ENCODE measurements at regions not wholly inside any gene's neighbourhood (a gene's known extent, or its start where the extent isn't known, plus 50 kb on each side); places are given as distances from the start of the nearest gene placed in this dataset.

DNA sequence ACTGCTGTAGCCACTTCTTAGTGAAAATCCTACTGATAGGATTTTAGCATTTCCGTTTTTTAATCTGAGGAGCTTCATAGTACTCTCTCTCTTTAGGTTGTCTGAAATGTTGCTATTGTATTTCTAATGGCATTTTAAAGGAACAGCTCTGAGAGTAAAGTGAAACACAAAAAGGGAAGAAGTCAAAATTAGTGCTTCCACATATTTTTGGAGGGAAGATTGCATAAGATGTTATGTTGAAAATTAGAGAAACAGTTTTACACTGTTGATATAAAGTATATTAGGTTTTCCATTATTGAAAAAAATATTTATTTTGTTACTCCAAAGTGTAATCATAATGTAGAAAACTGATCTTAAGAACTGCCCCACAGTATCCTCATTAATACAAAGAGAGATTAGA lies 525.1 kb downstream of the TAF11L14 start:
- Mint-ChIP-seq H3K27me3 (ENCODE audit: low read depth) (no peaks in the 10 kb centered on the region), H3K36me3 (ENCODE audit: insufficient read depth in 1 of 3, low read depth in 3 of 3) (peaks cover 0 to 16% (median 2%) of the 10 kb centered on the region in 3 experiments), H3K4me1 (0 out of 4 replicates have a peak, but pooled peaks cover 0 to 2% of the 10 kb centered on the region in 2 experiments), H3K27ac (no peak overlapping the region), H3K4me3 (no peak overlapping the region), H3K9me3 (peaks cover 21% of the 10 kb centered on the region in 2 experiments)
- Histone ChIP-seq H3K79me1 (ENCODE audit: insufficient read depth, low read depth, low read length, poor library complexity, severe bottlenecking) (no peaks in the 10 kb centered on the region), H4K8ac (replicated peaks; ENCODE audit: insufficient read length, low read depth, low read length) (no peak overlapping the region), H3K27ac (ENCODE audit: insufficient read length, low read depth, low read length) (no peak overlapping the region), H2BK20ac (ENCODE audit: low read depth, low read length, poor library complexity, severe bottlenecking) (no peak overlapping the region), H3K14ac (ENCODE audit: insufficient read depth, low read length) (no peak overlapping the region), H2AK5ac (ENCODE audit: insufficient read length, low read length) (no peak overlapping the region), H3T11ph (ENCODE audit: low read length) (no peak overlapping the region), H2AFZ (ENCODE audit: low read length) (no peak overlapping the region), H3K23me2 (ENCODE audit: insufficient read length, low read depth, low read length, poor library complexity, severe bottlenecking) (no peaks in the 10 kb centered on the region), H4K5ac (ENCODE audit: insufficient read length, low read depth, low read length) (no peak overlapping the region), H4K91ac (ENCODE audit: insufficient read length, low read depth, low read length) (no peak overlapping the region), H3K18ac (ENCODE audit: insufficient read length, low read depth, low read length) (no peak overlapping the region), H3K27me3 (ENCODE audit: insufficient read depth, low read length) (no peaks in the 10 kb centered on the region), H2BK15ac (ENCODE audit: low read depth, low read length) (no peak overlapping the region), H3K56ac (ENCODE audit: insufficient read length, low read depth, low read length) (no peak overlapping the region), H3K4me1 (ENCODE audit: insufficient read depth, low read length) (no peaks in the 10 kb centered on the region), H2BK120ac (ENCODE audit: low read depth, low read length, poor library complexity, severe bottlenecking) (no peak overlapping the region), H3K9ac (ENCODE audit: extremely low read depth, insufficient read length, low read length) (no peak overlapping the region), H3K23ac (ENCODE audit: insufficient read length, low read depth, low read length) (no peak overlapping the region), H3K9me3 (ENCODE audit: control insufficient read depth, low read depth, low read length) (no peaks in the 10 kb centered on the region), H3K79me2 (ENCODE audit: insufficient read depth, low read length) (no peaks in the 10 kb centered on the region), H3K4ac (ENCODE audit: low read depth, low read length) (no peak overlapping the region), H2BK5ac (ENCODE audit: insufficient read length, low read length) (no peak overlapping the region), H2BK12ac (ENCODE audit: insufficient read length, low read depth, low read length) (no peak overlapping the region), H4K20me1 (ENCODE audit: control insufficient read depth, insufficient read depth, insufficient read length) (no peaks in the 10 kb centered on the region), H3K4me2 (ENCODE audit: insufficient read depth, insufficient read length, low read length) (no peak overlapping the region)
- no CpG with 5 or more reads among the region's 1 CpG for WGBS (ENCODE audit: extremely low coverage, insufficient read length, low lambda C conversion rate)
- no peak for DNase-seq
- no peak for TF ChIP-seq CTCF (conservative IDR thresholded peaks at IDR 0.05)

Measured in H9 (cell line).